ENCODE measurements at regions not wholly inside any gene's neighbourhood (a gene's known extent, or its start where the extent isn't known, plus 50 kb on each side); places are given as distances from the start of the nearest gene placed in this dataset.

GRCh38 chr10:105726149-105726548 is 1085.1 kb downstream of the SORCS3 start:
- no peak for TF ChIP-seq EZH2 (IDR thresholded peaks at IDR 0.05; ENCODE audit: low read length)
- no peak for TF ChIP-seq CTCF (optimal IDR thresholded peaks at IDR 0.05 in 1 of 3, IDR thresholded peaks at IDR 0.05 in 1 of 3, conservative IDR thresholded peaks at IDR 0.05 in 1 of 3; ENCODE audit: extremely low read depth in 1 of 3, insufficient read depth in 2 of 3, low read length in 3 of 3)
- Histone ChIP-seq H3K9me3 (ENCODE audit: control insufficient read depth, low read depth, low read length) (no peaks in the 10 kb centered on the region), H3K9ac (ENCODE audit: control insufficient read depth, extremely low read depth, insufficient read depth, low read length) (no peak overlapping the region), H3K27me3 (ENCODE audit: control insufficient read depth, extremely low read depth, insufficient read depth, low read length) (no peaks in the 10 kb centered on the region), H3K4me2 (ENCODE audit: control insufficient read depth, extremely low read depth, insufficient read depth, low read depth, low read length) (no peak overlapping the region), H3K27ac (ENCODE audit: control insufficient read depth, insufficient read depth, low read length) (no peak overlapping the region), H3K4me3 (ENCODE audit: control insufficient read depth in 2 of 3, extremely low read depth in 1 of 3, insufficient read depth in 2 of 3, low read depth in 1 of 3, low read length in 3 of 3) (no peak overlapping the region), H4K20me1 (ENCODE audit: control insufficient read depth, extremely low read depth, insufficient read depth, low read length) (no peaks in the 10 kb centered on the region), H3K79me2 (ENCODE audit: control insufficient read depth, insufficient read depth, low read length) (no peaks in the 10 kb centered on the region), H3K36me3 (ENCODE audit: control insufficient read depth in 2 of 2, extremely low read depth in 1 of 2, insufficient read depth in 2 of 2, low read length in 2 of 2) (no peaks in the 10 kb centered on the region), H3K9me1 (ENCODE audit: control insufficient read depth, extremely low read depth, insufficient read depth, low read length) (no peaks in the 10 kb centered on the region), H3K4me1 (ENCODE audit: control insufficient read depth, extremely low read depth, insufficient read depth, low read length) (no peaks in the 10 kb centered on the region), H2AFZ (ENCODE audit: control insufficient read depth, low read length) (no peak overlapping the region)
- dilution Hi-C loops (cut with MboI; ENCODE audit: extremely low pct_ligation_motif_present, low sequenced_read_pairs): no loop called here
- no peak for DNase-seq (ENCODE audit: low read depth, low spot score)
- no peak for FAIRE-seq

GRCh38 chr10:105725007-105725406 is 1083.9 kb downstream of the SORCS3 start:
- TF ChIP-seq CTCF (optimal IDR thresholded peaks at IDR 0.05 in 1 of 3, IDR thresholded peaks at IDR 0.05 in 1 of 3, conservative IDR thresholded peaks at IDR 0.05 in 1 of 3; ENCODE audit: extremely low read depth in 1 of 3, insufficient read depth in 2 of 3, low read length in 3 of 3) (no peak), EZH2 (IDR thresholded peaks at IDR 0.05; ENCODE audit: low read length) (no peak)
- no peaks in the 10 kb centered on the region for H3K36me3 ChIP-seq (ENCODE audit: control insufficient read depth in 2 of 2, extremely low read depth in 1 of 2, insufficient read depth in 2 of 2, low read length in 2 of 2)

More at GRCh38 chr10:105725007-105725406, 1083.9 kb downstream of the SORCS3 start:
- H4K20me1 ChIP-seq (ENCODE audit: control insufficient read depth, extremely low read depth, insufficient read depth, low read length): no peaks in the 10 kb centered on the region
- H3K27ac ChIP-seq (ENCODE audit: control insufficient read depth, insufficient read depth, low read length): no peak overlapping the region
- FAIRE-seq: no peak
- no peak for DNase-seq (ENCODE audit: low read depth, low spot score)
- H3K4me2 ChIP-seq (ENCODE audit: control insufficient read depth, extremely low read depth, insufficient read depth, low read depth, low read length): no peak overlapping the region
- H3K4me1 ChIP-seq (ENCODE audit: control insufficient read depth, extremely low read depth, insufficient read depth, low read length): no peaks in the 10 kb centered on the region
- H3K4me3 ChIP-seq (ENCODE audit: control insufficient read depth in 2 of 3, extremely low read depth in 1 of 3, insufficient read depth in 2 of 3, low read depth in 1 of 3, low read length in 3 of 3): no peak overlapping the region
- no peak overlapping the region for H2AFZ ChIP-seq (ENCODE audit: control insufficient read depth, low read length)
- dilution Hi-C loops (cut with MboI; ENCODE audit: extremely low pct_ligation_motif_present, low sequenced_read_pairs): no loop called here
- no peaks in the 10 kb centered on the region for H3K9me3 ChIP-seq (ENCODE audit: control insufficient read depth, low read depth, low read length)
- H3K79me2 ChIP-seq (ENCODE audit: control insufficient read depth, insufficient read depth, low read length): no peaks in the 10 kb centered on the region
- no peaks in the 10 kb centered on the region for H3K9me1 ChIP-seq (ENCODE audit: control insufficient read depth, extremely low read depth, insufficient read depth, low read length)
- H3K27me3 ChIP-seq (ENCODE audit: control insufficient read depth, extremely low read depth, insufficient read depth, low read length): no peaks in the 10 kb centered on the region
- H3K9ac ChIP-seq (ENCODE audit: control insufficient read depth, extremely low read depth, insufficient read depth, low read length): no peak overlapping the region

Measured in keratinocyte (primary cell).